GM23338 (cell line): ENCODE measurements at regions not wholly inside any gene's neighbourhood (a gene's known extent, or its start where the extent isn't known, plus 50 kb on each side); places are given as distances from the start of the nearest gene placed in this dataset.

Source experiments
- ATAC-seq: fragments of 200-7000 bp; cut with Tn5 transposase; 3 replicates; pipeline ENCODE4 v1.9.1; 2020
- DNase-seq: peaks from one replicate; pipeline ENCODE4 v3.0.0-alpha.2; 2015; ENCODE audit warnings: low spot score
- H2AFZ ChIP-seq: fragments of 200-600 bp; sonication (generic); 2 replicates; pipeline ENCODE4 v1.8.0; 2016; ENCODE audit warnings: antibody characterized with exemption, mild to moderate bottlenecking, moderate library complexity
- H3F3A ChIP-seq: fragments of 200-600 bp; sonication (generic); replicated peaks from 2 replicates; pipeline ENCODE4 v1.8.0; 2017; ENCODE audit warnings: antibody characterized with exemption, mixed run types, low read depth
- H3K27ac ChIP-seq: fragments of 200-600 bp; sonication (generic); 2 replicates; pipeline ENCODE4 v1.6.1; 2016; ENCODE audit warnings: low read depth
- H3K27me3 ChIP-seq: fragments of 200-600 bp; sonication (generic); 2 replicates; pipeline ENCODE4 v1.8.0; 2016; ENCODE audit warnings: mild to moderate bottlenecking, mixed run types, moderate library complexity; ENCODE audit not compliant: insufficient read depth
- H3K36me3 ChIP-seq: fragments of 200-600 bp; sonication (generic); 2 replicates; pipeline ENCODE4 v1.8.0; 2016; ENCODE audit warnings: mild to moderate bottlenecking; ENCODE audit not compliant: insufficient read depth
- H3K4me1 ChIP-seq: fragments of 200-600 bp; sonication (generic); 2 replicates; pipeline ENCODE4 v1.8.0; 2016; ENCODE audit warnings: mild to moderate bottlenecking, moderate library complexity; ENCODE audit not compliant: insufficient read depth
- H3K4me2 ChIP-seq: fragments of 200-600 bp; sonication (generic); 2 replicates; pipeline ENCODE4 v1.7.1; 2017; ENCODE audit warnings: mixed run types
- H3K4me3 ChIP-seq: fragments of 200-600 bp; sonication (generic); 2 replicates; pipeline ENCODE4 v1.6.1; 2016; ENCODE audit warnings: mixed run types
- H3K79me2 ChIP-seq: fragments of 200-600 bp; sonication (generic); replicated peaks from 2 replicates; pipeline ENCODE4 v1.8.0; 2017; ENCODE audit warnings: mild to moderate bottlenecking; ENCODE audit not compliant: insufficient read depth
- H3K9me2 ChIP-seq: fragments of 200-600 bp; sonication (generic); 2 replicates; pipeline ENCODE4 v1.8.0; 2017; ENCODE audit not compliant: insufficient read depth
- H4K20me1 ChIP-seq: fragments of 200-600 bp; sonication (generic); replicated peaks from 2 replicates; pipeline ENCODE4 v1.8.0; 2017; ENCODE audit warnings: mild to moderate bottlenecking; ENCODE audit not compliant: insufficient read depth
- H3K27ac Mint-ChIP-seq: 2 replicates; pipeline ENCODE4 v1.8.0; 2020; ENCODE audit warnings: inconsistent platforms, mild to moderate bottlenecking, moderate library complexity, mixed read lengths
- H3K27me3 Mint-ChIP-seq: 3 replicates; pipeline ENCODE4 v1.8.0; 2022; ENCODE audit warnings: low read depth, mild to moderate bottlenecking, moderate library complexity, mixed read lengths, inconsistent platforms; ENCODE audit not compliant: insufficient read depth, poor library complexity
- H3K36me3 Mint-ChIP-seq: 3 replicates; pipeline ENCODE4 v1.8.0; 2021; ENCODE audit warnings: low read depth, mild to moderate bottlenecking, inconsistent platforms, moderate library complexity, mixed read lengths
- H3K4me1 Mint-ChIP-seq: 3 replicates; pipeline ENCODE4 v1.8.0; 2020; ENCODE audit warnings: mild to moderate bottlenecking, inconsistent platforms, mixed read lengths
- H3K4me3 Mint-ChIP-seq: 3 replicates; pipeline ENCODE4 v1.8.0; 2021; ENCODE audit warnings: moderate library complexity, mild to moderate bottlenecking, inconsistent platforms, mixed read lengths
- H3K9me3 Mint-ChIP-seq: 3 replicates; pipeline ENCODE4 v1.8.0; 2020; ENCODE audit warnings: moderate library complexity, mild to moderate bottlenecking, inconsistent platforms, mixed read lengths
- CREB1 ChIP-seq: fragments of 250-450 bp; sonication (Bioruptor Pico); IDR thresholded peaks from 2 replicates; pipeline ENCODE4 v1.5.0; 2020; ENCODE audit warnings: low read depth, mild to moderate bottlenecking, moderate library complexity
- JUNB ChIP-seq: IDR thresholded peaks from one replicate; pipeline ENCODE4 v1.6.1; 2016; ENCODE audit warnings: antibody characterized with exemption; ENCODE audit not compliant: unreplicated experiment
- NANOG ChIP-seq: IDR thresholded peaks from 2 replicates; pipeline ENCODE4 v1.6.1; 2016; ENCODE audit warnings: antibody characterized with exemption, borderline replicate concordance
- POLR2AphosphoS5 ChIP-seq: IDR thresholded peaks from 2 replicates; pipeline ENCODE4 v1.6.1; 2016; ENCODE audit warnings: antibody characterized with exemption, low read depth
- STAT1 ChIP-seq: IDR thresholded peaks from one replicate; pipeline ENCODE4 v1.6.1; 2016; ENCODE audit warnings: antibody characterized with exemption; ENCODE audit not compliant: unreplicated experiment
- ZNF114 ChIP-seq: fragments of 250-450 bp; sonication (Bioruptor Pico); IDR thresholded peaks from 2 replicates; pipeline ENCODE4 v1.5.0; 2020; ENCODE audit warnings: mild to moderate bottlenecking, moderate library complexity
- ZNF331 ChIP-seq: fragments of 250-450 bp; sonication (Bioruptor Pico); IDR thresholded peaks from 2 replicates; pipeline ENCODE4 v1.5.0; 2020; ENCODE audit warnings: low read depth, mild to moderate bottlenecking, moderate library complexity
- TF ChIP-seq, protein P1 (sequence below): fragments of 250-450 bp; sonication (Bioruptor Pico); IDR thresholded peaks from 2 replicates; pipeline ENCODE4 v1.5.0; 2020; ENCODE audit warnings: mild to moderate bottlenecking, moderate library complexity

DNA sequence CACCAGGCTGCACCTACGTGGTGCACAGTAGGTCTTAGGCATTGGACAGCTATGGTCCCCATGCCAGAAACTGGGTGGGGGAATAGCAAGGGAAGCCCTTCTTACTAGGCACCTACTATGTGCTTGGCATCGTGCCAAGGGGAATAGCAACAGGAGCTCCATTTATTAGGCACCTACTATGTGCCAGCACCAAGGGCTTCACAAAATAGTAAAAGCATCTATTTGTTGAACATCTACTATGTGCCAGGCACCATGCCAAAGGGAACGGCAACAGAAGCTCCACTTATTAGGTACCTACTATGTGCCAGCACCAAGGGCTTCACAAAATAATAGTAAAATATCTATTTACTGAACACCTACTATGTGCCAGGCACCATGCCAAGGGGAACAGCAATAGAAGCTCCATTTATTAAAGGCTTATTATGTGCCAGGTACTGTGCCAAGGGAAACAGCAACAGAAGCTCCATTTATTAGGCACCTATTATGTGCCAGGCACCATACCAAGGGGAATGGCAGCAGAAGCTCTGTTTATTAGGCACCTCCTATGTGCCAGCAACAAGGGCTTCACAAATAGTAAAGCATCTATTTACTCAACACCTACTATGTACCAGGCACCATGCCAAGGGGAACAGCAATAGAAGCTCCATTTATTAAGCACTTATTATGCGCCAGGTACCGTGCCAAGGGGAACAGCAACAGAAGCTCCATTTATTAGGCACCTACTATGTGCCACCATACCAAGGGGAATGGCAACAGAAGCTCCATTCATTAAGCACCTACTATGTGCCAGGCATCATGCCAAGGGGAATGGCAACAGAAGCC lies 108.5 kb downstream of the PTPRS start (continued):
- TF ChIP-seq, protein P1, sequence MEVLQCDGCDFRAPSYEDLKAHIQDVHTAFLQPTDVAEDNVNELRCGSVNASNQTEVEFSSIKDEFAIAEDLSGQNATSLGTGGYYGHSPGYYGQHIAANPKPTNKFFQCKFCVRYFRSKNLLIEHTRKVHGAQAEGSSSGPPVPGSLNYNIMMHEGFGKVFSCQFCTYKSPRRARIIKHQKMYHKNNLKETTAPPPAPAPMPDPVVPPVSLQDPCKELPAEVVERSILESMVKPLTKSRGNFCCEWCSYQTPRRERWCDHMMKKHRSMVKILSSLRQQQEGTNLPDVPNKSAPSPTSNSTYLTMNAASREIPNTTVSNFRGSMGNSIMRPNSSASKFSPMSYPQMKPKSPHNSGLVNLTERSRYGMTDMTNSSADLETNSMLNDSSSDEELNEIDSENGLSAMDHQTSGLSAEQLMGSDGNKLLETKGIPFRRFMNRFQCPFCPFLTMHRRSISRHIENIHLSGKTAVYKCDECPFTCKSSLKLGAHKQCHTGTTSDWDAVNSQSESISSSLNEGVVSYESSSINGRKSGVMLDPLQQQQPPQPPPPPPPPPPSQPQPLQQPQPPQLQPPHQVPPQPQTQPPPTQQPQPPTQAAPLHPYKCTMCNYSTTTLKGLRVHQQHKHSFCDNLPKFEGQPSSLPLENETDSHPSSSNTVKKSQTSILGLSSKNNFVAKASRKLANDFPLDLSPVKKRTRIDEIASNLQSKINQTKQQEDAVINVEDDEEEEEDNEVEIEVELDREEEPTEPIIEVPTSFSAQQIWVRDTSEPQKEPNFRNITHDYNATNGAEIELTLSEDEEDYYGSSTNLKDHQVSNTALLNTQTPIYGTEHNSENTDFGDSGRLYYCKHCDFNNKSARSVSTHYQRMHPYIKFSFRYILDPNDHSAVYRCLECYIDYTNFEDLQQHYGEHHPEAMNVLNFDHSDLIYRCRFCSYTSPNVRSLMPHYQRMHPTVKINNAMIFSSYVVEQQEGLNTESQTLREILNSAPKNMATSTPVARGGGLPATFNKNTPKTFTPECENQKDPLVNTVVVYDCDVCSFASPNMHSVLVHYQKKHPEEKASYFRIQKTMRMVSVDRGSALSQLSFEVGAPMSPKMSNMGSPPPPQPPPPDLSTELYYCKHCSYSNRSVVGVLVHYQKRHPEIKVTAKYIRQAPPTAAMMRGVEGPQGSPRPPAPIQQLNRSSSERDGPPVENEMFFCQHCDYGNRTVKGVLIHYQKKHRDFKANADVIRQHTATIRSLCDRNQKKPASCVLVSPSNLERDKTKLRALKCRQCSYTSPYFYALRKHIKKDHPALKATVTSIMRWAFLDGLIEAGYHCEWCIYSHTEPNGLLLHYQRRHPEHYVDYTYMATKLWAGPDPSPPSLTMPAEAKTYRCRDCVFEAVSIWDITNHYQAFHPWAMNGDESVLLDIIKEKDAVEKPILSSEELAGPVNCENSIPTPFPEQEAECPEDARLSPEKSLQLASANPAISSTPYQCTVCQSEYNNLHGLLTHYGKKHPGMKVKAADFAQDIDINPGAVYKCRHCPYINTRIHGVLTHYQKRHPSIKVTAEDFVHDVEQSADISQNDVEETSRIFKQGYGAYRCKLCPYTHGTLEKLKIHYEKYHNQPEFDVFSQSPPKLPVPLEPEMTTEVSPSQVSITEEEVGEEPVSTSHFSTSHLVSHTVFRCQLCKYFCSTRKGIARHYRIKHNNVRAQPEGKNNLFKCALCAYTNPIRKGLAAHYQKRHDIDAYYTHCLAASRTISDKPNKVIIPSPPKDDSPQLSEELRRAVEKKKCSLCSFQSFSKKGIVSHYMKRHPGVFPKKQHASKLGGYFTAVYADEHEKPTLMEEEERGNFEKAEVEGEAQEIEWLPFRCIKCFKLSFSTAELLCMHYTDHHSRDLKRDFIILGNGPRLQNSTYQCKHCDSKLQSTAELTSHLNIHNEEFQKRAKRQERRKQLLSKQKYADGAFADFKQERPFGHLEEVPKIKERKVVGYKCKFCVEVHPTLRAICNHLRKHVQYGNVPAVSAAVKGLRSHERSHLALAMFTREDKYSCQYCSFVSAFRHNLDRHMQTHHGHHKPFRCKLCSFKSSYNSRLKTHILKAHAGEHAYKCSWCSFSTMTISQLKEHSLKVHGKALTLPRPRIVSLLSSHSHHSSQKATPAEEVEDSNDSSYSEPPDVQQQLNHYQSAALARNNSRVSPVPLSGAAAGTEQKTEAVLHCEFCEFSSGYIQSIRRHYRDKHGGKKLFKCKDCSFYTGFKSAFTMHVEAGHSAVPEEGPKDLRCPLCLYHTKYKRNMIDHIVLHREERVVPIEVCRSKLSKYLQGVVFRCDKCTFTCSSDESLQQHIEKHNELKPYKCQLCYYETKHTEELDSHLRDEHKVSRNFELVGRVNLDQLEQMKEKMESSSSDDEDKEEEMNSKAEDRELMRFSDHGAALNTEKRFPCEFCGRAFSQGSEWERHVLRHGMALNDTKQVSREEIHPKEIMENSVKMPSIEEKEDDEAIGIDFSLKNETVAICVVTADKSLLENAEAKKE (CRISPR knock-in tag): no peak
- TF ChIP-seq JUNB: no peak
- no peak for TF ChIP-seq CREB1 (CRISPR knock-in tag)
- no peak for TF ChIP-seq ZNF114

DNA sequence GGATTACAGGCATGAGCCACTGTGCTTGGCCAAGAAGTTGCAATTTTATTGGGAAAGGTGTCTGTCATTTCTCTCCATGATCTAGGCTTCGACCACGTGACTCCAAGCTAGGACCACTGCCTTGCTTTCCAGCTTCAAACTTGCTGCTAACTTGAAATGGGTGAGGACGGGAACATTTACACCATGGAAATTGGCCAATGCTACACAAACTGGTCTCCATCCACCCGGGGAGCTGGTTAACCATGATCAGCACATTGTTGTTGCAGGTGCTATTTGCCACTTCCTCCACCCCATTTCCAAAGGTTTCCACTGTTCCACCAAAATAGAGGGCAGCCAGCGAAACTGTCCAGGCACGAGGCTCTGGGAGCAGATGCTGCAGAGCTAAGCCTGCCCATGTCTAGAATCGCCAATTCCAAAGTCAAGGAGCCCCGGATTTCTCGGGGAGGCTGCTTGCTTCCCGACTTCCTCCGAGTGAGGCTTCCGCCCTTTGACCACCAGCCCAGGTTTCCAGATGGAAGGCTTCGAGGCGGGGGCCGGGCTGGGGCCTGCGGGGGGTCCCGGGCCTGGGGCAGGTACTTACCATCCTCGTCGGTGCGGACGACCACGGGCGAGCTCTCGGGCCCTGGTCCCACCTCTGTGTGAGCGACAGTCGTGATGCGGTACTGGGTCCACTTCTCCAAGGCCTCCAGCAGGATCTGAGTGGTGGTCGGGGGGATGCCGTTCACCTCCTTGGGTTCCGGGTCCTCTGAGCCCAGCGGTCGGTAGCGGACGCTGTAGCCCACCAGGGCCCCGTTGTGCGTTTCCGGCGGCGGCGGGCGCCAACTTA lies 109.7 kb downstream of the PTPRS start:
- Mint-ChIP-seq H3K4me1 (peaks cover 10% of the 10 kb centered on the region), H3K27me3 (peaks cover 9% of the 10 kb centered on the region), H3K9me3 (no peaks in the 10 kb centered on the region; the same call in 2 of the 3 replicates), H3K36me3 (peaks cover 22% of the 10 kb centered on the region), H3K27ac (no peak overlapping the region), H3K4me3 (no peak overlapping the region)
- Histone ChIP-seq H3K36me3 (no peaks in the 10 kb centered on the region; the same call in 1 of the 2 replicates), H3K9me2 (no peaks in the 10 kb centered on the region), H3K4me3 (no peak overlapping the region), H3F3A (peaks cover 6% of the 10 kb centered on the region), H4K20me1 (peaks cover 4% of the 10 kb centered on the region), H3K4me2 (no peak overlapping the region), H2AFZ (no peak overlapping the region), H3K4me1 (peaks cover 6% of the 10 kb centered on the region), H3K79me2 (no peaks in the 10 kb centered on the region), H3K27ac (no peak overlapping the region), H3K27me3 (no peaks in the 10 kb centered on the region)
- no peak for ATAC-seq
- DNase-seq: no peak
- TF ChIP-seq POLR2AphosphoS5 (no peak), STAT1 (no peak), ZNF331 (CRISPR knock-in tag) (no peak), NANOG (no peak)
- TF ChIP-seq, protein P1 (CRISPR knock-in tag): no peak
